H1 (cell line): ENCODE measurements at regions not wholly inside any gene's neighbourhood (a gene's known extent, or its start where the extent isn't known, plus 50 kb on each side); places are given as distances from the start of the nearest gene placed in this dataset.

ENCODE experiments used
- CTCF ChIA-PET: fragments of 300-600 bp; sonication (Branson Sonifier 250); formaldehyde crosslinking; loops from one replicate; lab custom pipeline; 2021; ENCODE audit not compliant: partially characterized antibody; lab: Charles Lee
- POLR2A ChIA-PET: fragments of 300-600 bp; sonication (Branson Sonifier 250); formaldehyde crosslinking; loops from one replicate; lab custom pipeline; 2021; ENCODE audit warnings: inconsistent platforms; ENCODE audit not compliant: partially characterized antibody; lab: Charles Lee
- DNase-seq, 2 experiments: peaks; one replicate each; pipeline versions ENCODE4 v3.0.0 to v3.0.0-alpha.2; 2010 to 2022; ENCODE audit warnings: low spot score in 2 of 2, low read depth in 1 of 2, mixed read lengths in 1 of 2
- FAIRE-seq: peaks from 2 replicates; lab custom pipeline; 2011; peaks lifted over from hg19 to GRCh38; lab: Jason Lieb, UNC
- H2AFZ ChIP-seq: 2 replicates; pipeline ENCODE4 v1.8.1; 2012; ENCODE audit warnings: low read length, inconsistent platforms
- H2AK5ac ChIP-seq: 2 replicates; pipeline ENCODE4 v1.6.1; 2013; ENCODE audit warnings: low read depth, low read length
- H2BK120ac ChIP-seq: replicated peaks from 2 replicates; pipeline ENCODE3; 2013; ENCODE audit warnings: low read depth, low read length, inconsistent platforms
- H2BK12ac ChIP-seq: 2 replicates; pipeline ENCODE4 v1.6.1; 2013; ENCODE audit warnings: low read depth, low read length
- H2BK15ac ChIP-seq: 2 replicates; pipeline ENCODE4 v1.6.1; 2013; ENCODE audit warnings: low read length
- H2BK20ac ChIP-seq: 2 replicates; pipeline ENCODE4 v1.6.1; 2013; ENCODE audit warnings: low read length
- H2BK5ac ChIP-seq: 2 replicates; pipeline ENCODE4 v1.6.1; 2013; ENCODE audit warnings: low read depth, low read length
- H3K14ac ChIP-seq: 2 replicates; pipeline ENCODE4 v1.6.1; 2013; ENCODE audit warnings: inconsistent platforms; ENCODE audit not compliant: insufficient read length
- H3K18ac ChIP-seq: 2 replicates; pipeline ENCODE4 v1.6.1; 2013; ENCODE audit warnings: low read length; ENCODE audit errors: extremely low read depth
- H3K23ac ChIP-seq: 2 replicates; pipeline ENCODE4 v1.6.1; 2013; ENCODE audit warnings: inconsistent platforms; ENCODE audit not compliant: insufficient read length
- H3K23me2 ChIP-seq: 2 replicates; pipeline ENCODE4 v1.6.1; 2013; ENCODE audit warnings: low read depth, low read length
- H3K27ac ChIP-seq: 2 replicates; pipeline ENCODE4 v1.6.1; 2011; ENCODE audit warnings: low read depth, low read length, inconsistent platforms
- H3K27me3 ChIP-seq, 4 experiments: replicated peaks in 1 of 4; 1 replicate in 1 of 4; 2 replicates in 3 of 4; pipeline versions ENCODE4 v1.6.1 to v1.8.1; 2011 to 2013; ENCODE audit warnings: low read length in 3 of 4, mild to moderate bottlenecking in 3 of 4, inconsistent platforms in 2 of 4, mixed read lengths in 2 of 4, moderate library complexity in 1 of 4; ENCODE audit not compliant: control insufficient read depth in 3 of 4, insufficient read depth in 3 of 4; ENCODE audit errors: extremely low read depth in 1 of 4
- H3K36me3 ChIP-seq, 4 experiments: 2 replicates each; pipeline versions ENCODE4 v1.6.1 to v1.8.1; 2011 to 2013; ENCODE audit warnings: mild to moderate bottlenecking in 4 of 4, low read length in 3 of 4, moderate library complexity in 2 of 4, control low read depth in 1 of 4, inconsistent platforms in 1 of 4; ENCODE audit not compliant: insufficient read depth in 4 of 4, control insufficient read depth in 2 of 4
- H3K4ac ChIP-seq: replicated peaks from 2 replicates; pipeline ENCODE3; 2013; ENCODE audit warnings: low read length, low read depth, mixed read lengths, inconsistent platforms; ENCODE audit not compliant: insufficient read length
- H3K4me1 ChIP-seq, 4 experiments: replicated peaks in 1 of 4; 1 replicate in 1 of 4; 2 replicates in 3 of 4; pipeline versions ENCODE4 v1.6.1 to v1.8.1; 2011 to 2013; ENCODE audit warnings: low read length in 3 of 4, inconsistent platforms in 2 of 4, mixed read lengths in 1 of 4; ENCODE audit not compliant: insufficient read depth in 4 of 4, control insufficient read depth in 3 of 4
- H3K4me2 ChIP-seq, 2 experiments: 2 replicates each; pipeline versions ENCODE4 v1.6.1 to v1.8.1; 2011 to 2013; ENCODE audit warnings: low read depth in 2 of 2, low read length in 2 of 2, control low read depth in 1 of 2, inconsistent platforms in 1 of 2, mild to moderate bottlenecking in 1 of 2; ENCODE audit not compliant: insufficient read depth in 1 of 2
- H3K4me3 ChIP-seq, 4 experiments: fragments of 200-600, 300-600 bp in 1 of 4; sonication (generic), shearing (Covaris generic), sonication (Bioruptor Twin) in 1 of 4; 2 replicates each; pipeline versions ENCODE4 v1.5.1 to v1.8.1; 2011 to 2016; ENCODE audit warnings: low read length in 4 of 4, low read depth in 3 of 4, control low read depth in 2 of 4, inconsistent platforms in 2 of 4, mild to moderate bottlenecking in 2 of 4, mixed read lengths in 1 of 4, moderate library complexity in 1 of 4; ENCODE audit not compliant: insufficient read depth in 2 of 4; ENCODE audit errors: extremely low read depth in 1 of 4
- H3K56ac ChIP-seq: replicated peaks from 2 replicates; pipeline ENCODE3; 2013; ENCODE audit warnings: low read depth, mild to moderate bottlenecking, mixed read lengths, low read length, inconsistent platforms; ENCODE audit not compliant: insufficient read length
- H3K79me1 ChIP-seq: 2 replicates; pipeline ENCODE4 v1.6.1; 2013; ENCODE audit warnings: low read depth, low read length, control low read depth
- H3K79me2 ChIP-seq, 2 experiments: 2 replicates each; pipeline versions ENCODE4 v1.6.1 to v1.8.1; 2012 to 2013; ENCODE audit warnings: low read length in 2 of 2, mild to moderate bottlenecking in 2 of 2, inconsistent platforms in 1 of 2; ENCODE audit not compliant: insufficient read depth in 2 of 2, control insufficient read depth in 1 of 2
- H3K9ac ChIP-seq, 4 experiments: replicated peaks in 1 of 4; 1 replicate in 1 of 4; 2 replicates in 3 of 4; pipeline versions ENCODE4 v1.6.1 to v1.8.1; 2011 to 2013; ENCODE audit warnings: low read depth in 3 of 4, low read length in 3 of 4, control low read depth in 2 of 4, mild to moderate bottlenecking in 2 of 4, moderate library complexity in 2 of 4, inconsistent platforms in 1 of 4; ENCODE audit errors: extremely low read depth in 1 of 4
- H3K9me3 ChIP-seq, 2 experiments: 2 replicates each; pipeline versions ENCODE4 v1.6.1 to v1.8.1; 2012 to 2013; ENCODE audit warnings: mild to moderate bottlenecking in 2 of 2, moderate library complexity in 2 of 2, control low read depth in 1 of 2, inconsistent platforms in 1 of 2, low read depth in 1 of 2, low read length in 1 of 2, mixed read lengths in 1 of 2; ENCODE audit not compliant: insufficient read depth in 2 of 2
- H4K20me1 ChIP-seq, 2 experiments: replicated peaks in 1 of 2; 2 replicates each; pipeline versions ENCODE3 to v1.8.1; 2011 to 2013; ENCODE audit warnings: inconsistent platforms in 2 of 2, low read length in 2 of 2, mild to moderate bottlenecking in 1 of 2; ENCODE audit not compliant: insufficient read depth in 2 of 2, control insufficient read depth in 1 of 2
- H4K5ac ChIP-seq: 2 replicates; pipeline ENCODE4 v1.6.1; 2013; ENCODE audit warnings: low read length, low read depth, mixed read lengths, inconsistent platforms; ENCODE audit not compliant: insufficient read length
- H4K8ac ChIP-seq: 2 replicates; pipeline ENCODE4 v1.8.0; 2013; ENCODE audit warnings: mild to moderate bottlenecking, moderate library complexity, low read length, inconsistent platforms; ENCODE audit not compliant: insufficient read depth; ENCODE audit errors: extremely low read depth
- H4K91ac ChIP-seq: replicated peaks from 2 replicates; pipeline ENCODE3; 2013; ENCODE audit warnings: low read length, mixed read lengths, inconsistent platforms; ENCODE audit not compliant: insufficient read length
- BACH1 ChIP-seq: IDR thresholded peaks from 2 replicates; pipeline ENCODE4 v1.6.1; 2012; ENCODE audit warnings: low read length, improper control_type of control experiment
- FOSL1 ChIP-seq: IDR thresholded peaks from 2 replicates; pipeline ENCODE4 v1.6.1; 2011; ENCODE audit warnings: mild to moderate bottlenecking, low read depth, low read length, moderate library complexity; ENCODE audit not compliant: insufficient read depth
- GTF2F1 ChIP-seq: IDR thresholded peaks from 2 replicates; pipeline ENCODE4 v1.6.1; 2012; ENCODE audit warnings: low read depth, low read length, improper control_type of control experiment, borderline replicate concordance
- MAFK ChIP-seq: IDR thresholded peaks from 2 replicates; pipeline ENCODE4 v1.6.1; 2012; ENCODE audit warnings: low read depth, mild to moderate bottlenecking, improper control_type of control experiment, low read length
- POLR2A ChIP-seq, 2 experiments: IDR thresholded peaks; 1 replicate in 1 of 2; 2 replicates in 1 of 2; pipeline ENCODE4 v1.6.1; 2011; ENCODE audit warnings: low read depth in 2 of 2, low read length in 2 of 2, mild to moderate bottlenecking in 2 of 2; ENCODE audit errors: control extremely low read depth in 1 of 2
- TBP ChIP-seq: IDR thresholded peaks from 2 replicates; pipeline ENCODE4 v1.6.1; 2011; ENCODE audit warnings: low read depth, low read length, improper control_type of control experiment
- TCF12 ChIP-seq: IDR thresholded peaks from 2 replicates; pipeline ENCODE4 v1.6.1; 2011; ENCODE audit warnings: low read depth, mild to moderate bottlenecking, low read length
- ZNF274 ChIP-seq: IDR thresholded peaks from 2 replicates; pipeline ENCODE4 v1.7.0; 2012; ENCODE audit warnings: low read length, borderline replicate concordance; ENCODE audit errors: extremely low read depth
- WGBS, 2 experiments: shearing (Covaris generic) in 1 of 2; methylation state at CpG; one replicate each; pipeline versions ENCODE4 v1.1.6 to v1.1.7; 2013 to 2015; ENCODE audit warnings: low lambda C conversion rate in 2 of 2, mixed read lengths in 2 of 2, inconsistent platforms in 1 of 2, low coverage in 1 of 2, missing lambda C conversion rate in 1 of 2; ENCODE audit not compliant: insufficient replicate concordance in 2 of 2, insufficient coverage in 1 of 2, insufficient read length in 1 of 2; ENCODE audit errors: extremely low coverage in 1 of 2, missing lambda C conversion rate in 1 of 2; 5-methylcytosine and 5-hydroxymethylcytosine counted together
- TF ChIP-seq, protein P1 (sequence below): IDR thresholded peaks from 2 replicates; pipeline ENCODE4 v1.6.1; 2011; ENCODE audit warnings: low read length, improper control_type of control experiment

DNA sequence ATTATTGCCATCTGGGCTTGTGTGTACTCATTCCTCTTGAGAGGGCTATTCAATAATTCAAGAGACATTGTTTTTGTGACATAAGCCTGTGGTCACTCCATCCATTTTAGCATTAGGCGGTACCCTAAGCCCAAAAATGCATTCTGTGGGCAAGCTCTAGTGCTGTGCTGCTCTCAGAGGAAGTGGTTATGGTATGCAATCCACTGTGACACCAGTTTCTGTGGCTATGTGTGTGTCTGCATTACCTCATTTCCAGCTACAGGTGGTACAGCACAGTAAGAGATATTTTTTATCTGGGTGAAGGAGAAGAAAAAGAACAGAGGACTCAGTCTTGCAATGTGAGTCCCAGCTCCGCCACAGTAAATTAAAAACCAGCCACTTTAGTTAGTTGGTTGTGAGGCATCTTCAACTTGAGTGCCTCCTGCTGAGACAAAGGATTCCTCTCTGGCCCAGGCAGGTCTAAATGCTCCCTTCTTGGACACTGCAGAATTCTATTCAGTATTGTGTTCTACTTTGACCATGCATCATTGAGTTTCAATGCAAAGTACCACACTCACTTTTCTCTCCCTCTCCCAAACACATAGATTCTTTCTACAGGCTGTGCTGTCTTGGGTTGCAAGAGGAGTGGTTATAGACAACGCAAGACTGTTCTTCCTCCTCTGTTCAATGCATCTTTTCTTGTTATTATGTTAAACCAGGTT lies 777.8 kb upstream of the BRINP3 start:
- H3K36me3 ChIP-seq, result no peaks in the 10 kb centered on the region
- CTCF ChIA-PET, result no interaction called here
- H3K14ac ChIP-seq, result no peak overlapping the region
- no peak overlapping the region for H2BK15ac ChIP-seq
- H3K79me2 ChIP-seq, result no peaks in the 10 kb centered on the region
- no peak overlapping the region for H3K4me2 ChIP-seq
- WGBS, 2 experiments, result 98% methylated on average over 3 of the region's 3 CpGs; no CpG with 5 or more reads in 1 of the 2 experiments
- no peaks in the 10 kb centered on the region for H3K79me1 ChIP-seq
- H3K4me1 ChIP-seq, result no peaks in the 10 kb centered on the region
- no peak overlapping the region for H2BK20ac ChIP-seq
- H3K27ac ChIP-seq, result no peak overlapping the region
- POLR2A ChIA-PET, result no interaction called here
- H3K4me3 ChIP-seq, result no peak overlapping the region
- no peak overlapping the region for H2AFZ ChIP-seq
- no peak overlapping the region for H2BK5ac ChIP-seq
- H4K20me1 ChIP-seq, result no peaks in the 10 kb centered on the region
- H3K9me3 ChIP-seq, result no peaks in the 10 kb centered on the region
- no peaks in the 10 kb centered on the region for H3K23me2 ChIP-seq
- H4K8ac ChIP-seq, result no peak overlapping the region
- no peak overlapping the region for H4K5ac ChIP-seq
- no peak overlapping the region for H4K91ac ChIP-seq
- no peak overlapping the region for H3K23ac ChIP-seq
- TF ChIP-seq MAFK (no peak), TBP (no peak), TCF12 (no peak), POLR2A (IDR thresholded peaks at IDR 0.05; ENCODE audit: control extremely low read depth in 1 of 2, low read depth in 2 of 2, low read length in 2 of 2) (no peak), BACH1 (no peak), GTF2F1 (no peak), ZNF274 (no peak), FOSL1 (no peak)
- TF ChIP-seq, protein P1, sequence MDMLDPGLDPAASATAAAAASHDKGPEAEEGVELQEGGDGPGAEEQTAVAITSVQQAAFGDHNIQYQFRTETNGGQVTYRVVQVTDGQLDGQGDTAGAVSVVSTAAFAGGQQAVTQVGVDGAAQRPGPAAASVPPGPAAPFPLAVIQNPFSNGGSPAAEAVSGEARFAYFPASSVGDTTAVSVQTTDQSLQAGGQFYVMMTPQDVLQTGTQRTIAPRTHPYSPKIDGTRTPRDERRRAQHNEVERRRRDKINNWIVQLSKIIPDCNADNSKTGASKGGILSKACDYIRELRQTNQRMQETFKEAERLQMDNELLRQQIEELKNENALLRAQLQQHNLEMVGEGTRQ, result no peak
- H3K56ac ChIP-seq, result no peak overlapping the region
- DNase-seq (no peak), FAIRE-seq (no peak)
- no peak overlapping the region for H2BK120ac ChIP-seq
- H3K4ac ChIP-seq, result no peak overlapping the region
- no peak overlapping the region for H3K9ac ChIP-seq
- no peaks in the 10 kb centered on the region for H3K27me3 ChIP-seq
- H2BK12ac ChIP-seq, result no peak overlapping the region
- H2AK5ac ChIP-seq, result no peak overlapping the region
- no peak overlapping the region for H3K18ac ChIP-seq
